ENCODE measurements at regions not wholly inside any gene's neighbourhood (a gene's known extent, or its start where the extent isn't known, plus 50 kb on each side); places are given as distances from the start of the nearest gene placed in this dataset.

GRCh38 chr7:84786073-84786472 lies 400.8 kb downstream of the SEMA3D start:
- Mint-ChIP-seq H3K9me3 (ENCODE audit: unreplicated experiment) (no peaks in the 10 kb centered on the region), H3K27ac (ENCODE audit: unreplicated experiment) (no peak overlapping the region)
- DNase-seq (ENCODE audit: low spot score), result no peak

GRCh38 chr7:84784450-84784849 lies 402.4 kb downstream of the SEMA3D start:
- Mint-ChIP-seq H3K27me3 (ENCODE audit: unreplicated experiment) (no peaks in the 10 kb centered on the region), H3K27ac (ENCODE audit: unreplicated experiment) (no peak overlapping the region), H3K4me1 (ENCODE audit: unreplicated experiment) (no peaks in the 10 kb centered on the region), H3K36me3 (ENCODE audit: low read depth, unreplicated experiment) (no peaks in the 10 kb centered on the region), H3K4me3 (ENCODE audit: unreplicated experiment) (no peak overlapping the region), H3K9me3 (ENCODE audit: unreplicated experiment) (no peaks in the 10 kb centered on the region)
- no peak for DNase-seq (ENCODE audit: low spot score)
- no peak for TF ChIP-seq CTCF (IDR thresholded peaks at IDR 0.05; ENCODE audit: unreplicated experiment)

More at GRCh38 chr7:84786073-84786472, 400.8 kb downstream of the SEMA3D start:
- H3K4me1 Mint-ChIP-seq (ENCODE audit: unreplicated experiment), result no peaks in the 10 kb centered on the region
- TF ChIP-seq CTCF (IDR thresholded peaks at IDR 0.05; ENCODE audit: unreplicated experiment), result no peak
- no peaks in the 10 kb centered on the region for H3K36me3 Mint-ChIP-seq (ENCODE audit: low read depth, unreplicated experiment)
- H3K27me3 Mint-ChIP-seq (ENCODE audit: unreplicated experiment), result no peaks in the 10 kb centered on the region
- H3K4me3 Mint-ChIP-seq (ENCODE audit: unreplicated experiment), result no peak overlapping the region

- no peaks in the 10 kb centered on the region for H3K4me1 Mint-ChIP-seq (ENCODE audit: unreplicated experiment)
- DNase-seq (ENCODE audit: low spot score), result no peak
Measured at GRCh38 chr7:84783141-84783778, 403.6 kb downstream of the SEMA3D start.

GRCh38 chr7:84781838-84782237 lies 405.0 kb downstream of the SEMA3D start:
- TF ChIP-seq CTCF (IDR thresholded peaks at IDR 0.05; ENCODE audit: unreplicated experiment), result no peak
- H3K9me3 Mint-ChIP-seq (ENCODE audit: unreplicated experiment), result peaks cover 4% of the 10 kb centered on the region
- H3K4me3 Mint-ChIP-seq (ENCODE audit: unreplicated experiment), result no peak overlapping the region
- no peaks in the 10 kb centered on the region for H3K36me3 Mint-ChIP-seq (ENCODE audit: low read depth, unreplicated experiment)
- H3K27me3 Mint-ChIP-seq (ENCODE audit: unreplicated experiment), result no peaks in the 10 kb centered on the region
- H3K27ac Mint-ChIP-seq (ENCODE audit: unreplicated experiment), result no peak overlapping the region
- no peaks in the 10 kb centered on the region for H3K4me1 Mint-ChIP-seq (ENCODE audit: unreplicated experiment)
- no peak for DNase-seq (ENCODE audit: low spot score)

More at GRCh38 chr7:84783141-84783778, 403.6 kb downstream of the SEMA3D start:
- no peaks in the 10 kb centered on the region for H3K9me3 Mint-ChIP-seq (ENCODE audit: unreplicated experiment)
- H3K27me3 Mint-ChIP-seq (ENCODE audit: unreplicated experiment), result no peaks in the 10 kb centered on the region
- no peaks in the 10 kb centered on the region for H3K36me3 Mint-ChIP-seq (ENCODE audit: low read depth, unreplicated experiment)
- no peak overlapping the region for H3K4me3 Mint-ChIP-seq (ENCODE audit: unreplicated experiment)
- TF ChIP-seq CTCF (IDR thresholded peaks at IDR 0.05; ENCODE audit: unreplicated experiment), result no peak
- H3K27ac Mint-ChIP-seq (ENCODE audit: unreplicated experiment), result no peak overlapping the region

Measured in endothelial cell (in vitro differentiated cells).